ENCODE measurements at regions not wholly inside any gene's neighbourhood (a gene's known extent, or its start where the extent isn't known, plus 50 kb on each side); places are given as distances from the start of the nearest gene placed in this dataset.

- TF ChIP-seq EZH2 (IDR thresholded peaks at IDR 0.05; ENCODE audit: borderline replicate concordance, low read depth, low read length, poor library complexity, severe bottlenecking): no peak
- TF ChIP-seq CTCF (conservative IDR thresholded peaks at IDR 0.05; ENCODE audit: low read depth, low read length): no peak
Measured at GRCh38 chr5:91296674-91297143, 86.4 kb downstream of the ARRDC3 start.

Data from A673 (cell line).